HFF-Myc (cell line): ENCODE measurements at regions not wholly inside any gene's neighbourhood (a gene's known extent, or its start where the extent isn't known, plus 50 kb on each side); places are given as distances from the start of the nearest gene placed in this dataset.
"Not testable (repeated sequence)": the region's sequence is repeated elsewhere in the genome, so short reads cannot be mapped to it uniquely, and the experiment has no call there.

Experiments
- DNase-seq: peaks from one replicate; pipeline ENCODE4 v3.0.0-alpha.2; 2011; ENCODE audit warnings: low read depth; ENCODE audit errors: extremely low read depth
- H3K4me3 ChIP-seq: replicated peaks from 2 replicates; pipeline ENCODE4 v1.5.1; 2011; ENCODE audit warnings: low read depth, mild to moderate bottlenecking, control low read depth, low read length
- CTCF ChIP-seq: IDR thresholded peaks from 2 replicates; pipeline ENCODE4 v1.5.1; 2012; ENCODE audit warnings: mild to moderate bottlenecking, low read depth, low read length, control low read depth; ENCODE audit errors: missing control alignments

- no peak for TF ChIP-seq CTCF
- DNase-seq = no peak
- no peak overlapping the region for H3K4me3 ChIP-seq
These were observed 507.1 kb downstream of the SOX6 start for GRCh38 chr11:15849257-15849656.

- DNase-seq = not testable (repeated sequence)
These were observed 506.0 kb downstream of the SOX6 start for GRCh38 chr11:15850335-15850734.

GRCh38 chr11:15851051-15851498 lies 505.3 kb downstream of the SOX6 start:
- no peak for TF ChIP-seq CTCF
- DNase-seq = no peak
- H3K4me3 ChIP-seq = no peak overlapping the region

More at GRCh38 chr11:15850335-15850734, 506.0 kb downstream of the SOX6 start:
- H3K4me3 ChIP-seq = not testable (repeated sequence)

GRCh38 chr11:15852179-15852578 lies 504.2 kb downstream of the SOX6 start:
- TF ChIP-seq CTCF = peak; percentile 18
- no peak for DNase-seq
- H3K4me3 ChIP-seq = no peak overlapping the region

GRCh38 chr11:15854245-15854644 lies 502.1 kb downstream of the SOX6 start:
- TF ChIP-seq CTCF = no peak
- no peak for DNase-seq
- H3K4me3 ChIP-seq = no peak overlapping the region

- DNase-seq = no peak
- TF ChIP-seq CTCF = no peak
- H3K4me3 ChIP-seq = no peak overlapping the region
These were observed 497.5 kb downstream of the SOX6 start for GRCh38 chr11:15858881-15859280.

- no peak overlapping the region for H3K4me3 ChIP-seq
- DNase-seq = no peak
- TF ChIP-seq CTCF = no peak
These were observed 496.9 kb downstream of the SOX6 start for GRCh38 chr11:15859411-15859810.
